K562 (cell line): ENCODE measurements at regions not wholly inside any gene's neighbourhood (a gene's known extent, or its start where the extent isn't known, plus 50 kb on each side); places are given as distances from the start of the nearest gene placed in this dataset.

Experiments
- ATAC-seq: fragments of 200-7000 bp; cut with Tn5 transposase; 3 replicates; pipeline ENCODE4 v1.9.1; 2020; ENCODE audit warnings: moderate library complexity
- BruUV-seq: library from RNA; stranded (reverse); fragments of 400-500 nt; replicated peaks from 2 replicates; lab custom pipeline; 2021; lab: Mats Ljungman, UMichigan
- CTCF ChIA-PET: fragments of 300-600 bp; formaldehyde crosslinking; extraction: SDS; loops from one replicate; lab custom pipeline; 2021; ENCODE audit warnings: low intra/inter-chr PET ratio; lab: Yijun Ruan, JAX
- POLR2A ChIA-PET: fragments of 300-600, 350-650 bp; sonication (Branson Sonifier 250); formaldehyde crosslinking; extraction: SDS; loops from one replicate; lab custom pipeline; 2021; ENCODE audit warnings: antibody characterized with exemption, inconsistent platforms; lab: Yijun Ruan, JAX
- DNase-seq, 4 experiments: peaks; one replicate each; pipeline versions ENCODE4 v3.0.0 to v3.0.0-alpha.2; 2011 to 2018; ENCODE audit warnings: low spot score in 3 of 4, mixed read lengths in 3 of 4; ENCODE audit errors: extremely low read depth in 1 of 4
- FAIRE-seq: peaks from 2 replicates; lab custom pipeline; 2011; peaks lifted over from hg19 to GRCh38; lab: Jason Lieb, UNC
- H2AFZ ChIP-seq: 2 replicates; pipeline ENCODE4 v1.6.0; 2011; ENCODE audit warnings: low read depth, low read length, control low read depth, inconsistent platforms
- H3K27ac ChIP-seq: fragments of 200-600 bp; 3 replicates; pipeline ENCODE4 v1.8.0; 2011; ENCODE audit warnings: low read depth, mild to moderate bottlenecking, control low read depth, inconsistent platforms, low read length, moderate library complexity, mixed read lengths; ENCODE audit errors: extremely low read depth
- H3K27me3 ChIP-seq, 2 experiments: fragments of 300-600 bp in 1 of 2; 2 replicates in 1 of 2; 3 replicates in 1 of 2; pipeline versions ENCODE4 v1.6.0 to v1.8.0; 2011; ENCODE audit warnings: inconsistent platforms in 2 of 2, low read length in 2 of 2, mild to moderate bottlenecking in 1 of 2, mixed read lengths in 1 of 2, moderate library complexity in 1 of 2; ENCODE audit not compliant: control insufficient read depth in 2 of 2, insufficient read depth in 2 of 2
- H3K36me3 ChIP-seq: fragments of 300-600 bp; 3 replicates; pipeline ENCODE4 v1.8.0; 2011; ENCODE audit warnings: mild to moderate bottlenecking, low read length, inconsistent platforms; ENCODE audit not compliant: control insufficient read depth, insufficient read depth
- H3K4me1 ChIP-seq, 2 experiments: fragments of 200-600 bp in 1 of 2; replicated peaks in 1 of 2; 2 replicates in 1 of 2; 3 replicates in 1 of 2; pipeline versions ENCODE4 v1.5.1 to v1.8.0; 2011; ENCODE audit warnings: inconsistent platforms in 2 of 2, low read length in 2 of 2, mild to moderate bottlenecking in 1 of 2, mixed read lengths in 1 of 2, moderate library complexity in 1 of 2; ENCODE audit not compliant: control insufficient read depth in 2 of 2, insufficient read depth in 2 of 2
- H3K4me2 ChIP-seq: 2 replicates; pipeline ENCODE4 v1.6.1; 2011; ENCODE audit warnings: low read length, control low read depth, inconsistent platforms, mixed read lengths; ENCODE audit not compliant: insufficient read depth
- H3K4me3 ChIP-seq: fragments of 200-600 bp; sonication (generic), shearing (Covaris generic); 2 replicates; pipeline ENCODE4 v1.5.1; 2016; ENCODE audit warnings: control low read depth, inconsistent platforms
- H3K79me2 ChIP-seq: fragments of 200-600 bp; 3 replicates; pipeline ENCODE4 v1.8.0; 2011; ENCODE audit warnings: low read length, inconsistent platforms; ENCODE audit not compliant: control insufficient read depth, insufficient read depth
- H3K9ac ChIP-seq, 2 experiments: 2 replicates each; pipeline versions ENCODE4 v1.6.0 to v1.6.1; 2011; ENCODE audit warnings: low read depth in 2 of 2, low read length in 2 of 2, control low read depth in 1 of 2, inconsistent platforms in 1 of 2, mild to moderate bottlenecking in 1 of 2, mixed read lengths in 1 of 2; ENCODE audit not compliant: insufficient read depth in 1 of 2
- H3K9me1 ChIP-seq: one replicate; pipeline ENCODE4 v1.6.0; 2011; ENCODE audit warnings: inconsistent platforms, mild to moderate bottlenecking, low read length, moderate library complexity; ENCODE audit not compliant: control insufficient read depth, insufficient read depth
- H3K9me3 ChIP-seq: replicated peaks from 2 replicates; pipeline ENCODE4 v1.5.1; 2011; ENCODE audit warnings: low read depth, low read length, inconsistent platforms; ENCODE audit not compliant: control insufficient read depth, insufficient read depth
- H4K20me1 ChIP-seq: replicated peaks from 2 replicates; pipeline ENCODE4 v1.6.1; 2011; ENCODE audit warnings: low read length, inconsistent platforms, mixed read lengths; ENCODE audit not compliant: control insufficient read depth, insufficient read depth
- ETS2 ChIP-seq: IDR thresholded peaks from 2 replicates; pipeline ENCODE4 v1.6.1; 2016; ENCODE audit warnings: borderline replicate concordance, missing genetic modification characterization, mild to moderate bottlenecking, moderate library complexity, missing compliant biosample characterization; ENCODE audit not compliant: poor library complexity, severe bottlenecking
- POLR2G ChIP-seq: fragments of 200-400 bp; formaldehyde crosslinking; IDR thresholded peaks from 2 replicates; pipeline ENCODE4 v1.6.1; 2017; ENCODE audit warnings: low read depth, mild to moderate bottlenecking, antibody characterized with exemption, low read length, moderate library complexity
- RBM34 ChIP-seq: fragments of 200-400 bp; formaldehyde crosslinking; IDR thresholded peaks from 2 replicates; pipeline ENCODE4 v1.6.1; 2018; ENCODE audit warnings: low read length, borderline replicate concordance; ENCODE audit not compliant: insufficient read depth
- RHOXF2B ChIP-seq: fragments of 250-450 bp; sonication (Bioruptor Pico); conservative IDR thresholded peaks from 2 replicates; pipeline ENCODE4 v1.5.1; 2021
- SLC30A9 ChIP-seq: fragments of 250-450 bp; sonication (Bioruptor Pico); IDR thresholded peaks from 2 replicates; pipeline ENCODE4 v1.8.0; 2022; ENCODE audit warnings: mild to moderate bottlenecking, moderate library complexity
- TGIF2 ChIP-seq: sonication (generic); formaldehyde crosslinking; IDR thresholded peaks from 2 replicates; pipeline ENCODE4 v1.8.1; 2022; ENCODE audit warnings: mild to moderate bottlenecking, missing genetic modification reagents, moderate library complexity
- ZNF224 ChIP-seq: sonication (generic); formaldehyde crosslinking; IDR thresholded peaks from 2 replicates; pipeline ENCODE4 v1.8.0; 2022; ENCODE audit warnings: mild to moderate bottlenecking, missing genetic modification reagents
- ZNF311 ChIP-seq: fragments of 250-450 bp; sonication (Bioruptor Pico); IDR thresholded peaks from 2 replicates; pipeline ENCODE4 v1.4.0; 2020; ENCODE audit warnings: mild to moderate bottlenecking, moderate library complexity
- ZNF79 ChIP-seq: fragments of 250-450 bp; sonication (Bioruptor Pico); IDR thresholded peaks from 2 replicates; pipeline ENCODE4 v1.4.0; 2020; ENCODE audit warnings: low read depth, mild to moderate bottlenecking, moderate library complexity
- WGBS: fragments of 100-300 bp; shearing (Covaris generic); methylation state at CpG from one replicate; pipeline ENCODE4 v1.1.6; 2016; ENCODE audit warnings: low coverage, mixed read lengths; ENCODE audit not compliant: insufficient coverage; ENCODE audit errors: missing lambda C conversion rate; 5-methylcytosine and 5-hydroxymethylcytosine counted together
- in situ Hi-C: fragments of 300-500 bp; cut with MboI; formaldehyde crosslinking; loops from 4 replicates; pipeline ENCODE4 v1.15.0; 2018; ENCODE audit warnings: inconsistent platforms, mixed read lengths
- intact Hi-C: fragments of 100-400 bp; cut with micrococcal nuclease; formaldehyde crosslinking; loops from 2 replicates; pipeline ENCODE4 v1.14.2; 2022
- TF ChIP-seq, protein P1 (sequence below): fragments of 450-650 bp; formaldehyde crosslinking; IDR thresholded peaks from 2 replicates; pipeline ENCODE4 v1.4.0; 2022; ENCODE audit warnings: missing genetic modification characterization

DNA sequence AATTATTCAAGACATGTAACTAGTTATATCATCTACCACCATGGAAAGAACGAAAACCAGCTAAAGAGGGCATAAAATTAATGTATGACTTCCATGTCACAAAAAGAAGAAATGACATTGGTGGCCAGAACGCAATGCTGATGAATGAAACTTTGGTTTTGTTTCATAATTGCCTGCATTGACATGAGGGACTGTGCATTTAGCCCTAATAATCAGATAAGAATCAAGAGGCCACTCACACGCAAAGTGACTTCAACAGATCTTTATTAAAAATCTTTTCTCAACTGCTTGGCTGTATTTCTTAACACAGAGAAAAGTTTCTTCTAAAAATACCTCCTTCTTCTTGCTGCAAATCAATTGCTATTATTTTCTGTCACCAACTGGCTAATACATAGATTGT, 184.7 kb upstream of the RUNX1 start:
- CTCF ChIA-PET = no interaction called here

More for the DNA sequence above, 184.7 kb upstream of the RUNX1 start:
- no peak overlapping the region for H3K9ac ChIP-seq
- intact Hi-C loops = no loop called here
- H3K4me1 ChIP-seq = peaks cover 4 to 19% of the 10 kb centered on the region in 2 experiments; a peak in 3 of 5 replicates
- H3K9me1 ChIP-seq = no peaks in the 10 kb centered on the region
- no peaks in the 10 kb centered on the region for H3K36me3 ChIP-seq
- BruUV-seq = no TSS peak
- no peak overlapping the region for H2AFZ ChIP-seq
- ATAC-seq (no peak), DNase-seq (no peak), FAIRE-seq (no peak)
- no peaks in the 10 kb centered on the region for H3K27me3 ChIP-seq
- in situ Hi-C loops = no loop called here
- no peak overlapping the region for H3K4me2 ChIP-seq
- no peaks in the 10 kb centered on the region; the same call in 1 of the 2 replicates for H4K20me1 ChIP-seq
- POLR2A ChIA-PET = interaction anchor here (1.5 kb wide), 1 partner anchor 236 kb away, joined by 3 read pairs; no protein-coding TSS in a partner anchor
- H3K4me3 ChIP-seq = no peak overlapping the region
- WGBS = 28% methylated on average over 3 of the region's 3 CpGs
- no peak for TF ChIP-seq RBM34
- TF ChIP-seq ZNF311 (CRISPR knock-in tag) = no peak
- TF ChIP-seq RHOXF2B (CRISPR knock-in tag) = no peak
- TF ChIP-seq ZNF224 (CRISPR knock-in tag) = no peak
- TF ChIP-seq, protein P1, sequence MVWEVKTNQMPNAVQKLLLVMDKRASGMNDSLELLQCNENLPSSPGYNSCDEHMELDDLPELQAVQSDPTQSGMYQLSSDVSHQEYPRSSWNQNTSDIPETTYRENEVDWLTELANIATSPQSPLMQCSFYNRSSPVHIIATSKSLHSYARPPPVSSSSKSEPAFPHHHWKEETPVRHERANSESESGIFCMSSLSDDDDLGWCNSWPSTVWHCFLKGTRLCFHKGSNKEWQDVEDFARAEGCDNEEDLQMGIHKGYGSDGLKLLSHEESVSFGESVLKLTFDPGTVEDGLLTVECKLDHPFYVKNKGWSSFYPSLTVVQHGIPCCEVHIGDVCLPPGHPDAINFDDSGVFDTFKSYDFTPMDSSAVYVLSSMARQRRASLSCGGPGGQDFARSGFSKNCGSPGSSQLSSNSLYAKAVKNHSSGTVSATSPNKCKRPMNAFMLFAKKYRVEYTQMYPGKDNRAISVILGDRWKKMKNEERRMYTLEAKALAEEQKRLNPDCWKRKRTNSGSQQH (CRISPR knock-in tag) = no peak
- TF ChIP-seq POLR2G = no peak
- TF ChIP-seq SLC30A9 = no peak
- no peak for TF ChIP-seq TGIF2 (CRISPR knock-in tag)
- no peak for TF ChIP-seq ZNF79 (CRISPR knock-in tag)
- TF ChIP-seq ETS2 (tag) = no peak
- no peak overlapping the region for H3K27ac ChIP-seq
- H3K79me2 ChIP-seq = no peaks in the 10 kb centered on the region
- H3K9me3 ChIP-seq = no peaks in the 10 kb centered on the region
